Stimulated activated CD8-positive, alpha-beta memory T cell treated with anti-CD3 and anti-CD28 coated beads, Interleukin-7, amount 100 ng/mL, for 48 hours (primary cell): ENCODE measurements at regions not wholly inside any gene's neighbourhood (a gene's known extent, or its start where the extent isn't known, plus 50 kb on each side); places are given as distances from the start of the nearest gene placed in this dataset.

Source experiments
- DNase-seq, 2 donors: peaks; one replicate each; pipeline ENCODE4 v3.0.0-alpha.2; 2020; ENCODE audit warnings: low read depth in 1 of 2; ENCODE audit errors: extremely low read depth in 1 of 2

DNA sequence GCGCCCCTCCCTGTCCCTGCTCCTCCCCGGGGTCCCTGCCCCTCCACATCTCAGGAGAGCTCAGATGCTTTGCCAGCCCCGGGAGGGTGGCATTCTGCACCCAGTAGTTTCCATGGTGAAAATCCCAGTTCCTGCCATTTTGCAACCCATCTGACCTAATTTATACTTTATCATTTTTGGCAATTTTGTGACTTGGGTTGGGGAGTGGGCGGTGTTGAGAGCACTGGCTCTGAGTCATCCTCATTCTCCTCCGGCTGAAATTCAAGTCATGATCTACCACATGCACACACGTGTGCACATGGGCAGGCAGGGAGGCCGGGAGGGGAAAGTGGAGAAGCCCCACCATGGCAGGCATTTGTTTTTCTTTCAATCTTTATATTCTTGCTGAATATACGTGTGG lies 208.6 kb downstream of the URI1 start:
- DNase-seq: no peak

DNA sequence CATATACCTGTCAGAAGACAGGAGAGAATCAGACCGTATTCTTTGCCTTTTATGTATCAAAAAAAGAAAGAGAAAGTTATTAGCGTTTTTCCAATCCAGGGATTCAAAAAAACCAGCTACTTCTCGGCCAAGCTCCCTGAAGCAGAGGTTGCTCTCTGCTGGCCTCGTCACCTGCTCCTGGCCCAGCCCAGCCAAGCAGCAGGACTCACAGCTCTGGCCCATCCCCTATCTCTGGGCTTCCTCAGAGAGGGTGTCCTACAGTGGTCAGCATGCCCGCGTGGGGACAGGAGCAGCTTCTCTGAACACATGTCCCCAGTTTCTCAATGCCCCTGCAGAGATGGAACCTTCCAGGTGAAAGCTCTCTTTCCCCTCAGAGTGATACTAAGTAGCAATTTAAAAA lies 209.0 kb downstream of the URI1 start:
- DNase-seq: no peak

DNA sequence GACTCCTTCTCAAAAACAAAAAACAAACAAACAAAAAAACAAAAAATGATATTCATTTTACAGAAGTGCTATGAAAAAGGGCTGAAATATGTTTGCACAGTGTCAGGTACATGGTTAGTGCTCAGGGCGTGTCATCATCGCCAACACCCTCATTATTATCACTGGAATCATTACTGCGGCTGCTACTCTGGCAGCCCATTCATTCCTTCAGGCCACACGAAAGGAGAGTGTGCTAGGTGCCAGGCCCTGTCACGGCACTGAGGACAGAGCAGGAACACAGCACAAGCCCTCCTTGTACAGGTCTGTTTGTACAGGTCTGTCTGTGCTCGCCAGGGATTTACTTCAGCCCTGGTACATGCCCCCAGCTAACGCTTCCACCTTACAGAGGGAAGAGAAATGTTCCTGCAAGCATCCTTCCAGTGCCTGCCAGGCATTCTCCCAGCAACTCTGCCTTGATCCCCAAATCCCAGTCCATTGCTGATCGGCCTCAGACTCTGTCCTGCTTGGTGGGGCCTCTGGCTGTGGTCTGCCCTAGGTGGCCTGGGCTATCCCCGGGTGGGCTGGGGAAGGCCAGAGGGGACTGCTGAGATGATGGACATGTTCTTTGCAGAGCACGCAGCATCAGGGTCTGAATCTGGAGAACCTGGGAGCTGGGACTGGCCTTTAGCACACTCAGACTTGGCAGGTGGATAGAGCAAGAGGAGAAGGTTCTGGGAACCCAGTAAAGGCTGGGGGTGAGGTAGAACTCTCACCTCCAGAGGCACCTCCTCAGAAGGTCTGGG lies 210.7 kb downstream of the URI1 start:
- DNase-seq: no peak

DNA sequence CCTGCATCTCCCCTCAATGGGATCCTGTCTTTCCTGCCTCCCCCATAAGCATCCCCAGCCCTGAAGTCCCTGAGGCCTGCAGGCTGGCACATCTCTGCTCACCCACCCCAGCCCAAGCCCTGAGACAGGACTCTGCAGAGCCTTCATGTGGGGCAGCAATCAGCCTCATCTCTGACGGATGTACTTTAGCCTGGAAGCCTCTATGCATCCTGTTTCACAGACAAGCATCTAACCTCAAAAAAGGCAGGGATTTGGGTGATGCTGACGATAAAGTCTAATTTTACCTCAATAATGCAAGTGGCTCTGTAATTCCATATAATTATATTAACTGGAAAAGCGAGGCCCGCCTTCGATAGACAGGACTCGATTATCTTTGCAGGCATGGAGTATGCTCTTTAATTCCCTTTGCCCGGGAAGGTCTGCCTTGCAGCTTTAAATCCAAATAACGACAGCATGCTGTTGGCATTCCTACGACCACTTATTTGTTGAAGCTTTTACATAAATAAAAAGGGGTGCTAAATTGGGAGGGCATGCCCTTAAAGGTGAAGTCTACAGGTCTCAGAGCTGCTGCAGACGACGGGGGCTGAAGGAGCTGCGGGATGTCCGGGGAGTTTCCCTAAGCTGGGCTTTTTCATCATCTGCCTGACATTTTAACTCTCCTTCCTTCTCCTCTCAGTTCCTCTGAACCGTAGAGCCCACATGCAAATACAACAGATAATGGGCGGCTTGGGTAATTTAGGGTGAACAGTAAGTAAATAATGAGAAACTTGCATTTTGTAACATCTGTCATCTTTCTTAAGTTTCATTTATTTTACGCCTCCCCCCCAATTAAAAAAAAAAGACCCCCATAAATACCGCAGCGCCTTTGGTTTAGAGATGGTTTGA lies 211.5 kb downstream of the URI1 start:
- DNase-seq: no peak

DNA sequence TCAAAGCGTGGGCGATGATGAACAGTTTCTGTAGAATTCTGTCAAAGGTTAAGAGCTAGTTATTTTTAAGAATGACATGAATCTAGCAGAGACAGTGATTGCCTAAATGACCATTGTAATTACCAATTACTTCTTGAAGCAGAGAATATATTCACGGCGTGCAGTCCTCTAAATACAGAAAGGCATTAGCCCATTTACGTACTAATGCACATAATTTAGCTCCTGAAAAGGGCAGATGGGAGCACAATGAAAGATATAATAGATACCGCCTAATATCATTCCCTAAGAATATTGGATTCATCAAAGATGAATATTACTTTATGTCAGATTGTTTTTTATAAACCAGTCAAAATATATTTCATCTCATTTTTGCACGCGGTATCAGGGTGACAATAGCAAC lies 212.4 kb downstream of the URI1 start:
- no peak for DNase-seq

DNA sequence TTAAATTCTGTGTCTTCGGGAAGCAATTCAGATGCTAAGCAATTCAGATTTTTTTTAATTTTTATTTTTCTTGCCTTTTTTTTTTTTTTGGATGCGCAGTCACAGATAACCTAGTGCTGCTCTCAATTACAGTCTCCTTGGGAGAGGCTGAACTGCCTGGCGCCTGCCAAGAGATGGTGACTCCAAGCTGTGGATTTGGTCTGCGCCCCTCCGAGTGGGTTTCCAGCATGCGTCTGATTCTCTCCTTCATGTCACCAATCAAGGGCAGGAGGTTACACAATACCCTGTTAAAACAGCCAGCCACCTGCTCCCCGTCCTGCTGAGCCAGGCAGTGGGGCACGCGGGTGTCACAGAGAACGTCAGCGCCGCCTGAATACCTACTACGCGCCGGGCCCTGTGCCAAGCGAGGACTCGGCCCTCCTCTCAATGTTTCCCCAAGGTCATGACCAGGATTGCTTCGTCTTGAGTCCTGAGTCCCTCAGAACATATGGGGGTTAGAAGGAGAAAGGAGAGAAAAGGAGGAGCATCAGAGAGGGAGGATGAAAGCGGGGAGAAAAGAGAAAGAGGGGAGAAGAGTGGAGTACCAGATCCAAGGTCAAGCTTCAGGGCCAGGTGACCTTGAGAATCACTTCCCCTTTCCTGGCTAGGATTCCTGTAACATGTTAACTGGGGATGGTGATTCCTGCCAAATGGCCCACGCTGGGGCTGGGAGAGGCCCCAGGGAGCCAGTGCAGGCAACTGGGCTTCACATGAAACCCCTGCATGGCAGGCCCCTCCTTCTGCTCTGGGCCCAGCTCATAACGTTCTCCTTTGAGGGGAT lies 213.6 kb downstream of the URI1 start:
- no peak for DNase-seq

DNA sequence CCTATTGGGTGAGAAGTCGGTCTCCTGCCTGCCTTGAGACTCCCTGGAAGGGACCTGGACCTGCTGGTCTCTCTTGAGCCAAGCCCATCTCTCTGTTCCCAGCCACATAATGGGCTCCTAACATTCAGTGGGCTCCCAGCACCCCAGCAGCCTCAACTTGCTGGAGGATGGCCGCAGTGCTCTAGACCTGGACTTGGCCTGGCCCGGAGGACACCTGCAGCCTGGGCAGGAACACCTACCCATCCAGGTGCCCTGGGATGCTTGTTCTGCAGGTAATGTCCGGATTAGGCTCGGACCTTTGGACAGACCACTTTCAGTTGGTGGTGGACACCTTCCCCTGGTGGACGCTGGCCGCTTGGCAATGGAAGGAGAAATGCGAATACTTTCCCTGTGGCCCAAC lies 214.6 kb downstream of the URI1 start:
- DNase-seq: no peak

DNA sequence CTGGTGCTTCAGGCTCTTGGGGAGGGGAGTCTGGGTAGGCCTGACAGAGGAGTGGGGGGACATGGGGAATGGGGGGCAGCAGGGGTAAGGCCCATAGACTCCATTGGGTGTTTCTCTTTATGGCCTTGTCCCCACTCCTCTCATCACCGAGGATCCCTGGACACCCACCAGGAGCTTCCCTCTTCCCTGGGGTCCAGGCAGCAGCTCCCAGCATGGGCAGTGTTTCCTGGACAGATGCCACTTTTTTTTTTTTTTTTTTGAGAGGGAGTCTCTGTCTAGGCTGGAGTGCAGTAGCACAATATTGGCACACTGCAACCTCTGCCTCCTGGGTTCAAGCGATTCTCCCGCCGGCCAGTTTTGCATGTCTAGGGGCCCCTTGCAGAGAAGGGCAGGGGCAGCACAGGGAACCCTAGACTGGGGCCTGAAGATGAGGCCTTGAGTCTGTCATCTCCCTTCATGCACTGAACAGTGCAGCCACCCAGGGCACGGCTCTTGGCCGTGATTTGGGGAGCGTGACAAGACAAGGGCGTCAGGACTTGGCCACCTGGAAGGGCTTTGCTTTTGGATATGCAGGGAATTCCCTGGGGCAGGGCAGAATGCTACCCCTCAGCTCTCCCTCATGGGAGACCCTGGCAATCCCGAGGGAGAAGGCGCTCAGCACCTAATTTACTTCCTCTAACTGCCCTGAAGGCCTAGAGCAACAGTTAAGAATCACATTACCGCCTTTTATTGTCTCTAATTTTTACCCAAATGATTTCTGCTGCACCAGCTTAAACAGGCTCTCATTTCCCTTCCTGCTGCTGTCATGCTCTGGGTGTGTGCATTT lies 213.9 kb upstream of the ZNF536 start:
- no peak for DNase-seq

DNA sequence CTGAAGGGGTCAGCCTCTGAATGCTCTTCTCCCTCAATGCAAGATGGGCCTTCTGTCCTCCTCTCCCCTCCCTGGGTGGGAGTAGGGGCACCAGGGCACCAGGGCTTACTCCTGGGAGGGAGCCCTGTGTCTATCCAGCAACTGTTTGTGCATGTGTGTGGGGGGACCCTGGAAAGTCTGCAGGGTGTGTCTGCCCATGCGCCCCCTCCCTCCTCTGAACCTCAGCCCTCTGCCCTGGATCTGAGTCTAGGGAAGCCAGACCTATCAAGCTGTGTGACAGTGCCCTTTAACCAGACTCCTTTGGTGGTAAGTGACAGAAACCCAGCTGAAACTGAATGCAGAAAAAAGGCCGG lies 213.3 kb upstream of the ZNF536 start:
- no peak for DNase-seq

DNA sequence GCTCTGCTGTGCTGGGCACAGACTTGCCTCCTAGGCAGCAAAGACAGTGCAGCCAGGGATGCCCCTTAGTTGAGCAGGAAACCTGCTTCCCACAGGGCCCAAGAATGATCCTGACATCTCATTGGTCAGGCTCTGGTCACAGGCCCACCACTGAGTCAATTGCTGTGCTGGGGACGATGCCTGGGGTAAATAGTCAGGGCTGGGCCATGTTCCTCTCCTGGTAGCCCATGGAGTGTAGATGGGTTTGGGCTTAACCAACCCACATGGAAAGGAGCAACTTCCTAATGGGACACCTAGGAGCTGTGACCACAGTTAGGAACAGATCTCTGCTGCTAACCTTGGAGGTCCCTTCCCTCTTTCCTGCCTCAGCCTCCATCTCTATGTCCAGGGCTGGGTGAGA lies 212.5 kb upstream of the ZNF536 start:
- DNase-seq: no peak

DNA sequence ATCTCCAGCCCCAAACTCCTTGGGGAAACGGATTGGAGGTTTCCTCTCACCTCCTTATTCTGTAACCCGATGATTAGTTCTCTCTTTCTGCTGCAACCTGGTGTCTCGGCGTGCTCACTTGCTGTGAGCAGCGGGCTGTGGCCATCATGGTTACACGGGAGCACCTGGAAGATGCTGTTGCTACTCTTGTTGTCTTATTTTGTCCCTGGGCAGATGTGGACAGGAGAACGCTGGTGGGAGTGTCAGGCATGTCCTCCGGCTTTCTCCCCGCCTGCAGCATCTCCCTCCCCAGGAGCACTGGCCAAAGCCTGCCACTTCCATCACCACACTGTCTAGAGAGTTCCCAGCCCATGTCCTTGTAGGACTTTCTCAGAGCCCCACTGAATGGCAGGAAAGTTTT lies 211.8 kb upstream of the ZNF536 start:
- no peak for DNase-seq

DNA sequence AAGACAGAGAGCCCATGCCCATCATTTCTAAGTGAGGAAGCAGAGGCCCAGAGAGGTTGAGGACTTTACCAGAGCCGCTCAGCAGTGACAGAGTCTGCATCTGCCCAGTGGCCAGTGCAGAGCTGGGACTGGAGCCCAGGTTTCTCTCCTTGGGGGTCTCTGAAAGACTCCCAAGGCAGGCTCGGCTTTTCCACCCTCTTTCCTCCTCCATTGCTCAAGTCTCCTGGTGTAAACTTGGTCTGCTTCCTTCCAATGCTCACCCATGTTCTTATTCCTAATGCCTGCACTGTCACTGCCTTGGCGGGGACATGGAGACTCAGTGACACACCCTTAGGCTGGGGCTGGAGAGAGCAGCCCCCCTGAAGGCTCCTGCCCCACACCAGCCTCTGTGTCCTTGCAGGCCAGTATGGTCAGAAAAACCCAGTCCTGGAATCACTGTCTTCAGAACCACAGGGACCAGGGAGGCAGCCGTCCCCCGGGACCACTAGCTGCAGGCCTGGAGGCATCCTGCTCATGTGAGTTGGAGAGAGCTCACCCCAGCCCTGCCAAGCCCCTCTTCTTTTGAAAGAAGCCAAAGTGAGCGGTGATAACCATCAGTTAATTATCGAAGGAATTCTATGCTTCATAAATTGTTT lies 211.0 kb upstream of the ZNF536 start:
- no peak for DNase-seq

DNA sequence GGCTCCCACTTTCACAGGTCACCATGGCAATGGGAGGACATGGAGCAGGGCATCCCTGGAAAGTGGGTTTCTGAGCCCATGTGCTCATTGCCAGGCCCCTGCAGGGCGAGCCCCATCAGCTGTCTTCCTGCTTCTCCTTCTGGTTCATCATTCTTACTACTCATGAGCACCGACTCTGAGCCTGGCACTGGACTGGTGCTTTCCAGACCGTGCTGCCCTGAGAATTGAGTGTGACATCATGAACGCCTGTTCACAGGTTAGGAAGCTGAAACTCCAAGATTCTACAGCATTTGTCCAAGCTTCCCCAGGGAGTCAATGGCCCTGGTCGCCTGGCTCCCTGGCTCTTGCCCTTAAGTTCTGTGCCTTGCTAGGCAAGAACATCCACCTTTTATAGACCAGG lies 210.4 kb upstream of the ZNF536 start:
- DNase-seq: no peak

DNA sequence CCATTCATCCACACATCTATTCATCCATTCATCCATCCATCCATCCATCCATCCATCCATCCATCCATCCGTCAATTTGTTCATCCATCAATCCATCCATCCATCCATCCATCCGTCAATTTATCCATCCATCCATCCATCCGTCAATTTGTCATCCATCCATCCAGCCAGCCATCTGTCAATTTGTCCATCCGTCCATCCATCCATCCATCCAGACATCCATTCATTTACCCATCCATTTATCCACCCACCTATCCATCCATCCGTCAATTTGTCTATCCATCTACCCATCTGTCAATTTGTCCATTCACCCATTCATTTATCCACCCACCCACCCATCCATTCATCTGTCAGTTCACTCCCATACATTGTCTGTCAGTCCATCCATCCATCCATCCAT lies 209.5 kb upstream of the ZNF536 start:
- no peak for DNase-seq

DNA sequence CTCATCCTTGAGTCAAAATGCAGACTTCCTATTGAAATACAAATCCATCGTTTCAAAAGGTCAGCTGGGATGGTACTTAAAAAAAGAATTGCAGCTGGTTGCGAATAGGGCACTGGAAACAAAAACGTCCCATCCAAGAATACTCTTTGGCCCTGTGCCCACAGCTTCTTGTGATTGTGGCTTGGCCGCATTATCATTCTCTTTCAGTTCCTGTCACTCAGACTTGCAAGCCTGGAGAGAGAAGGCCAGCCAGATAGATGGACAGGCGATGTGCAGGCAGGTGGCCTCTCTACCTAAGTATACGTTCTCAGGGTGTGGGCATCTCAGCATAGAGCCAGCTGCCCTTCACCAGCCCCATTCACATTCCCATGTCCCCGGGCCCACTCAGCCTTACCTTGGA lies 208.5 kb upstream of the ZNF536 start:
- no peak for DNase-seq

DNA sequence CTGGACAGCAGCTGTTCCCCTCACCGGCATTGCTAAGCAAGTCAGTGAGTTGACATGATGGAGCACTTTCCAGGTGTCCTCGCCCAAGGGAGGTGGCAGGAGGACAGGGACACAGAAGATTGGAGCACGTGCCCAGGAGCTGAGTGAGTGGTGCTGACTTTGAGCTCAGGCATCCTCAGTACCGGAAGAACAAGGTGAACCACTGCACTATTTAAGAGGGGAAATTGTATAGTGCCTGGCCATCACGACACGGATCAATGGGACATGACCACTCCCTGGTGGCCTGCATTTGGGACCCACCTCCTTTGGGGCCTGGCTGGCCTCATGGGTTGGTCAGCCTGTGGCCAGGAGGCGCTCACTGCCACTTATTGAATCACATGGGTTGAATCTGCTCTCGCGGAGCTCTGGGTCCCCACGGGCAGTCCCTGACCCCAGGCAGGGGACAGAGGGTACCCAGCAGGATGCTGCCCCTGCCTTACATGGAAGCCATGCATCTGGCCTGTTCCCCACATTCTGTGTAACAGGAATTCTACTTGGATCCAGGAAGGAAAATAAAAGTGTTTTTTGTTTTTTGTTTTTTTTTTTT lies 206.9 kb upstream of the ZNF536 start:
- DNase-seq: no peak

DNA sequence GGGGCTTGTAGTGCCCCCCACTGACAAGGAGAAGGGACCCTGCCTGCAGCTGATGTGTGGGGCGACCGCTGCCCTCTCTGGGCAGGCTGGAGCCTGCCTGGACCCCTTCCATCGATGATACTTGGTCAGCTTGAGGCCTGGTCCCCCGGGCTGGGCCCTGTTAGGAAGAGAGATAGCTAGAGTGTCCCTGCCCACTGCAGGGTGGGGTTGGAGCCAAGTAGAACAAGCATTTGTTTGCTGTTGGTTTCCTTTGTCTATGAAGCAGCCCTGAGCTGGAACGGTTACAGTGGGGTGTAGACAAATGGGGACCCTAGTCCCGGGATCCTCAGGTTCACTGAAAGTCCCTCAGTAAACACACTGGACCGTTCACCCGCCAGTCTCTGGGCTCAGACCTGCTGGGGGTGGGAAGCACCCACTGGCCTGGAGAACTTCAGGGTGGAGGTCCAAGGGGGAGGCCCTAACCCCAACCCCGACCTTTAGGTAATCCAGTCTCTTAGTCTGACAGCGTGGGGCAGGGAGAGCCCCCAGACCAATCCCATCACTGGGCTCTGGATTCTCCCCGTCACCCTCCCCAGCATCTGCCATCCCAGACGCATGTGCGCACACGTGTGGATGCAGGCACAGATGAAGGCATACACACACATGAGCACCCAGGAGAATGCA lies 204.8 kb upstream of the ZNF536 start:
- DNase-seq: no peak

DNA sequence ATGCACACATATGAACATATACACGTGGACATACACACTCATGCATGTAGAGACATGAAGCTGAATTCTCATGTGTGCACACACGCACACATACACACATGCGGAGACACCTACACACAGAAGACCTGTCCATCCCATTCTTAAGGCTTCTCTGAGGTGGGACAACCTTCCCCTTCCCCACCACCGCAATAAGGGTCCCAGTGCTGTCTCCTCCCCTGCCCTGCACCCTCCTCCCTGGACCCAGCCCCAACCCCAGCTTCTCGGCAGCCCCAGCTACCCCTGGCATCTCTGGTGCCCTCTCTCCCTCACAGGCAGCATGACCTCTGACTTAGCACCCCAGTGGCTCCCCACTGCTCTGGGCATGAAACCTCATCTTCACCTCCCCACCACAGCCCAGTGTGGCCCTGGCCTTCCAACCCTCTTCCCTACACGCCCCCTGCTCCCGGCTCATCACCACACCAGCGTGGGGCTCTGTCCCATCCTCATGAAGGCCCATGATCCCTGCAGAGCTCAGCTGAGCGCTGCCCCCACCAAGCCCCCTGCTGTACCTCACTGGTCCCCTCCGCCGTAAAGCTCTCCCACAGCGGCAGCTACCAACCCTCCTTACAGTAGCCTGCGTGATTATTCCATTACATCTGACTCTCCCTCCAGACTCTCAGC lies 204.1 kb upstream of the ZNF536 start:
- no peak for DNase-seq

DNA sequence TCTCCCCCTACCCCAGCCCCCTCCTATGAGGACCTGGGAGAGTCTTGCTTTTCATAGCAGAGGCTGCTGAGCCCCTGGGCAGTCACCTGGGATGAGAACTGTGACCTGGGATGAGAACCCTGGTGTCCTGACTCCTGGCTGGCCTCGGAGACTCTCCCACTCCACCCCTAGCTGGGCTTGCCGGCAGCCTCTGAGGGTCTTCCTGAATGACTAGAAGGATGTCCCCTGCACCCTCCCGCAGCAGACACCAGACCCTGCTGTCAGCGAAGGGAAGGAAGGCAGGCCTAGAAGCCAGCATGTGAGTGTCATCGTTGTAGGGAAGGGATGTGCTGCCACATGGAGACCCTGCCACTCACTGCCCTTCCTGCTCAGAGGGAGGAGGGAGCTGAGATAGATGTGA lies 203.4 kb upstream of the ZNF536 start:
- DNase-seq: no peak
